GM12878 (cell line): ENCODE measurements at regions not wholly inside any gene's neighbourhood (a gene's known extent, or its start where the extent isn't known, plus 50 kb on each side); places are given as distances from the start of the nearest gene placed in this dataset.
"Not testable (repeated sequence)": the region's sequence is repeated elsewhere in the genome, so short reads cannot be mapped to it uniquely, and the experiment has no call there.

Source experiments
- ATAC-seq: fragments of 200-7000 bp; cut with Tn5 transposase; 3 replicates; pipeline ENCODE4 v1.9.1; 2020; ENCODE audit warnings: mild to moderate bottlenecking, moderate library complexity
- BruUV-seq: library from RNA; stranded (reverse); fragments of 400-500 nt; replicated peaks from 2 replicates; lab custom pipeline; 2021; lab: Mats Ljungman, UMichigan
- CTCF ChIA-PET: fragments of 300-600 bp; sonication (Branson Sonifier 250); formaldehyde crosslinking; extraction: SDS; loops from one replicate; lab custom pipeline; 2021; ENCODE audit warnings: inconsistent platforms; lab: Yijun Ruan, JAX
- POLR2A ChIA-PET: fragments of 350-600 bp; formaldehyde crosslinking; extraction: SDS; loops from one replicate; lab custom pipeline; 2021; ENCODE audit warnings: inconsistent platforms; lab: Charles Lee
- RAD21 ChIA-PET: fragments of 300-600 bp; sonication (Branson Sonifier 250); formaldehyde crosslinking; loops from one replicate; lab custom pipeline; 2023; ENCODE audit warnings: antibody characterized with exemption; ENCODE audit not compliant: unreplicated experiment; lab: Charles Lee
- SMC1A ChIA-PET: fragments of 300-600 bp; sonication (Branson Sonifier 250); formaldehyde crosslinking; loops from one replicate; lab custom pipeline; 2023; ENCODE audit not compliant: unreplicated experiment, uncharacterized antibody; lab: Charles Lee
- DNase-seq: peaks from one replicate; pipeline ENCODE4 v3.0.0-alpha.2; 2011; ENCODE audit warnings: low read depth, low spot score
- FAIRE-seq: peaks from 3 replicates; lab custom pipeline; 2011; peaks lifted over from hg19 to GRCh38; lab: Jason Lieb, UNC
- H2AFZ ChIP-seq: 2 replicates; pipeline ENCODE4 v1.6.0; 2011; ENCODE audit warnings: low read depth, low read length, control low read depth; ENCODE audit not compliant: control insufficient read depth
- H3K27ac ChIP-seq: 2 replicates; pipeline ENCODE4 v1.5.1; 2011; ENCODE audit warnings: control low read depth; ENCODE audit not compliant: control insufficient read depth, insufficient read depth
- H3K27me3 ChIP-seq, 2 experiments: replicated peaks in 1 of 2; 2 replicates each; pipeline versions ENCODE4 v1.6.0 to v1.6.1; 2011; ENCODE audit warnings: low read length in 1 of 2; ENCODE audit not compliant: control insufficient read depth in 2 of 2, insufficient read depth in 2 of 2
- H3K36me3 ChIP-seq, 2 experiments: 2 replicates each; pipeline ENCODE4 v1.5.1; 2011; ENCODE audit warnings: low read length in 1 of 2; ENCODE audit not compliant: control insufficient read depth in 2 of 2, insufficient read depth in 2 of 2
- H3K4me1 ChIP-seq: 2 replicates; pipeline ENCODE4 v1.6.1; 2011; ENCODE audit warnings: mild to moderate bottlenecking, low read length, moderate library complexity, mixed read lengths; ENCODE audit not compliant: control insufficient read depth, insufficient read depth
- H3K4me2 ChIP-seq: 2 replicates; pipeline ENCODE4 v1.6.0; 2011; ENCODE audit warnings: control low read depth; ENCODE audit not compliant: control insufficient read depth, insufficient read depth
- H3K4me3 ChIP-seq: fragments of 200-600 bp; sonication (generic); 2 replicates; pipeline ENCODE4 v1.5.1; 2016
- H3K79me2 ChIP-seq: 2 replicates; pipeline ENCODE4 v1.6.0; 2011; ENCODE audit warnings: low read length; ENCODE audit not compliant: control insufficient read depth, insufficient read depth
- H3K9ac ChIP-seq: 2 replicates; pipeline ENCODE4 v1.8.0; 2011; ENCODE audit warnings: low read length, control low read depth, mixed read lengths; ENCODE audit not compliant: control insufficient read depth, insufficient read depth
- H3K9me3 ChIP-seq: replicated peaks from 3 replicates; pipeline ENCODE4 v1.5.1; 2011; ENCODE audit warnings: mild to moderate bottlenecking, low read length; ENCODE audit not compliant: control insufficient read depth, insufficient read depth
- H4K20me1 ChIP-seq: 2 replicates; pipeline ENCODE4 v1.6.0; 2011; ENCODE audit not compliant: control insufficient read depth, insufficient read depth
- BRCA1 ChIP-seq: IDR thresholded peaks from 2 replicates; pipeline ENCODE4 v1.6.1; 2011; ENCODE audit warnings: low read depth, low read length, improper control_type of control experiment
- FOS ChIP-seq: IDR thresholded peaks from 3 replicates; pipeline ENCODE4 v1.6.1; 2011; ENCODE audit warnings: borderline replicate concordance; ENCODE audit not compliant: insufficient read length; ENCODE audit errors: extremely low read depth
- FOXK2 ChIP-seq: fragments of 450-650 bp; IDR thresholded peaks from 2 replicates; pipeline ENCODE4 v1.6.1; 2017; ENCODE audit warnings: mild to moderate bottlenecking, moderate library complexity
- GABPA ChIP-seq: IDR thresholded peaks from 2 replicates; pipeline ENCODE4 v1.6.1; 2014; ENCODE audit warnings: antibody characterized with exemption, low read depth, mild to moderate bottlenecking, inconsistent platforms
- SMAD1 ChIP-seq: fragments of 450-650 bp; IDR thresholded peaks from 2 replicates; pipeline ENCODE4 v1.6.1; 2018; ENCODE audit warnings: mild to moderate bottlenecking, low read depth; ENCODE audit not compliant: partially characterized antibody
- ZNF207 ChIP-seq: fragments of 450-650 bp; IDR thresholded peaks from 2 replicates; pipeline ENCODE4 v1.6.1; 2014; ENCODE audit warnings: antibody characterized with exemption, mild to moderate bottlenecking, borderline replicate concordance
- ZNF384 ChIP-seq: IDR thresholded peaks from 2 replicates; pipeline ENCODE4 v1.6.1; 2012; ENCODE audit warnings: low read depth, mild to moderate bottlenecking, low read length, improper control_type of control experiment, borderline replicate concordance
- WGBS: methylation state at CpG from one replicate; pipeline ENCODE4 v1.1.6; 2016; ENCODE audit warnings: low lambda C conversion rate; ENCODE audit not compliant: insufficient replicate concordance, insufficient coverage; ENCODE audit errors: missing lambda C conversion rate; 5-methylcytosine and 5-hydroxymethylcytosine counted together
- in situ Hi-C: fragments of 300-500 bp; cut with MboI; formaldehyde crosslinking; loops from 9 replicates; pipeline ENCODE4 v1.14.3; 2018; ENCODE audit warnings: mixed read lengths
- intact Hi-C: fragments of 100-400 bp; cut with micrococcal nuclease; formaldehyde crosslinking; loops from one replicate; pipeline ENCODE4 v1.14.2; 2022; ENCODE audit not compliant: unreplicated experiment
- TF ChIP-seq, protein P1 (sequence below): fragments of 450-650 bp; IDR thresholded peaks from 2 replicates; pipeline ENCODE4 v1.6.1; 2017; ENCODE audit warnings: mild to moderate bottlenecking, moderate library complexity

DNA sequence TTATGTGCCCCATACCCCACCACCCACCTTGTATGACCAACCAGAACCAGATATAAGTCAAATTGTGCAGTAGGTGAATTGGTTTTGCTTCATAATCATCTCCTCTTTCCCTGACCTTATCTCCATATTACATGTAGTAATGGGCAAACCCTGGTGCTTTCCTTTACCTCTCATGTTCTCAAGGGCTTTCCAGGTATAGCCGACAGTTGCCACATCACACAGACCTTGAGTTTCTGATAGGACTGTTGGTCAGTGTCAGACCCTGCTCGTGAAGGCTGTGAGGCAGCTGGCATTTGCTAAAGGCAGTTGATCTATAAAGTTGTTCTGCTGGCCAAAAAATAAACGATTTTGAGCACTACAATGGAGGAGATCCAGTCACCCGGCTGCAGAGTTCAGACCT, 145.9 kb downstream of the ALX1 start:
- H2AFZ ChIP-seq = no peak overlapping the region
- WGBS = 29% methylated on average over 4 of the region's 4 CpGs
- ChIA-PET RAD21 (interaction anchor here (0.8 to 3.2 kb wide), 16 partner anchors 9 to 495 kb away, joined by 3 to 62 read pairs (median 8); no protein-coding TSS in a partner anchor), POLR2A (interaction anchor here (0.7 to 0.9 kb wide), 2 partner anchors 11 to 20 kb away, joined by 3 read pairs; no protein-coding TSS in a partner anchor), CTCF (interaction anchor here (0.7 to 3.8 kb wide), 18 partner anchors 9 to 524 kb away, joined by 3 to 86 read pairs (median 19); partner anchors contain the start of gene NTS), SMC1A (interaction anchor here (0.6 to 3.2 kb wide), 21 partner anchors 11 to 495 kb away, joined by 3 to 22 read pairs (median 6); no protein-coding TSS in a partner anchor)
- no peaks in the 10 kb centered on the region for H3K9me3 ChIP-seq
- intact Hi-C loops = loop anchor here (1.0 to 2.0 kb wide), 3 partner anchors 23 to 443 kb away; no protein-coding TSS in a partner anchor
- H3K9ac ChIP-seq = no peak overlapping the region
- no peaks in the 10 kb centered on the region for H4K20me1 ChIP-seq
- H3K27ac ChIP-seq = no peak overlapping the region
- H3K27me3 ChIP-seq = no peaks in the 10 kb centered on the region
- FAIRE-seq (no peak), DNase-seq (no peak), ATAC-seq (no peak)
- H3K4me1 ChIP-seq = no peaks in the 10 kb centered on the region
- H3K4me3 ChIP-seq = no peak overlapping the region
- no peak overlapping the region for H3K4me2 ChIP-seq
- in situ Hi-C loops = no loop called here
- H3K79me2 ChIP-seq = no peaks in the 10 kb centered on the region
- no TSS peak for BruUV-seq
- TF ChIP-seq FOXK2 = no peak
- TF ChIP-seq BRCA1 = no peak
- TF ChIP-seq, protein P1, sequence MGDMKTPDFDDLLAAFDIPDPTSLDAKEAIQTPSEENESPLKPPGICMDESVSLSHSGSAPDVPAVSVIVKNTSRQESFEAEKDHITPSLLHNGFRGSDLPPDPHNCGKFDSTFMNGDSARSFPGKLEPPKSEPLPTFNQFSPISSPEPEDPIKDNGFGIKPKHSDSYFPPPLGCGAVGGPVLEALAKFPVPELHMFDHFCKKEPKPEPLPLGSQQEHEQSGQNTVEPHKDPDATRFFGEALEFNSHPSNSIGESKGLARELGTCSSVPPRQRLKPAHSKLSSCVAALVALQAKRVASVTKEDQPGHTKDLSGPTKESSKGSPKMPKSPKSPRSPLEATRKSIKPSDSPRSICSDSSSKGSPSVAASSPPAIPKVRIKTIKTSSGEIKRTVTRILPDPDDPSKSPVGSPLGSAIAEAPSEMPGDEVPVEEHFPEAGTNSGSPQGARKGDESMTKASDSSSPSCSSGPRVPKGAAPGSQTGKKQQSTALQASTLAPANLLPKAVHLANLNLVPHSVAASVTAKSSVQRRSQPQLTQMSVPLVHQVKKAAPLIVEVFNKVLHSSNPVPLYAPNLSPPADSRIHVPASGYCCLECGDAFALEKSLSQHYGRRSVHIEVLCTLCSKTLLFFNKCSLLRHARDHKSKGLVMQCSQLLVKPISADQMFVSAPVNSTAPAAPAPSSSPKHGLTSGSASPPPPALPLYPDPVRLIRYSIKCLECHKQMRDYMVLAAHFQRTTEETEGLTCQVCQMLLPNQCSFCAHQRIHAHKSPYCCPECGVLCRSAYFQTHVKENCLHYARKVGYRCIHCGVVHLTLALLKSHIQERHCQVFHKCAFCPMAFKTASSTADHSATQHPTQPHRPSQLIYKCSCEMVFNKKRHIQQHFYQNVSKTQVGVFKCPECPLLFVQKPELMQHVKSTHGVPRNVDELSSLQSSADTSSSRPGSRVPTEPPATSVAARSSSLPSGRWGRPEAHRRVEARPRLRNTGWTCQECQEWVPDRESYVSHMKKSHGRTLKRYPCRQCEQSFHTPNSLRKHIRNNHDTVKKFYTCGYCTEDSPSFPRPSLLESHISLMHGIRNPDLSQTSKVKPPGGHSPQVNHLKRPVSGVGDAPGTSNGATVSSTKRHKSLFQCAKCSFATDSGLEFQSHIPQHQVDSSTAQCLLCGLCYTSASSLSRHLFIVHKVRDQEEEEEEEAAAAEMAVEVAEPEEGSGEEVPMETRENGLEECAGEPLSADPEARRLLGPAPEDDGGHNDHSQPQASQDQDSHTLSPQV = no peak
- TF ChIP-seq ZNF207 = no peak
- TF ChIP-seq SMAD1 = no peak
- no peak for TF ChIP-seq GABPA
- TF ChIP-seq ZNF384 = no peak
- no peak for TF ChIP-seq FOS
- H3K36me3 ChIP-seq = no peaks in the 10 kb centered on the region

DNA sequence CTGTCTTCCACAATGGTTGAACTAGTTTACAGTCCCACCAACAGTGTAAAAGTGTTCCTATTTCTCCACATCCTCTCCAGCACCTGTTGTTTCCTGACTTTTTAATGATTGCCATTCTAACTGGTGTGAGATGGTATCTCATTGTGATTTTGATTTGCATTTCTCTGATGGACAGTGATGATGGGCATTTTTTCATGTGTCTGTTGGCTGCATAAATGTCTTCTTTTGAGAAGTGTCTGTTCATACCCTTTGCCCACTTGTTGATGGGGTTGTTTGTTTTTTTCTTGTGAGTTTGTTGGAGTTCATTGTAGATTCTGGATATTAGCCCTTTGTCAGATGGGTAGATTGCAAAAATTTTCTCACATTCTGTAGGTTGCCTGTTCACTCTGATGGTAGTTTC, 153.1 kb downstream of the ALX1 start:
- DNase-seq, RAD21 ChIA-PET, intact Hi-C loops, SMC1A ChIA-PET, H3K9ac ChIP-seq, H3K79me2 ChIP-seq, in situ Hi-C loops, ATAC-seq, H4K20me1 ChIP-seq, H3K27ac ChIP-seq, FAIRE-seq, BruUV-seq, H3K4me2 ChIP-seq, POLR2A ChIA-PET, H3K27me3 ChIP-seq, CTCF ChIA-PET, H3K9me3 ChIP-seq, H2AFZ ChIP-seq, H3K36me3 ChIP-seq, H3K4me1 ChIP-seq, H3K4me3 ChIP-seq: not testable (repeated sequence)
